Trophoblast cell (in vitro differentiated cells and primary cell): ENCODE measurements at regions not wholly inside any gene's neighbourhood (a gene's known extent, or its start where the extent isn't known, plus 50 kb on each side); places are given as distances from the start of the nearest gene placed in this dataset.

Experiments used
- DNase-seq, 2 donors: peaks; one replicate each; pipeline ENCODE4 v3.0.0-alpha.2; 2016
- H2AFZ ChIP-seq: 2 replicates; pipeline ENCODE4 v1.6.1; 2013; ENCODE audit warnings: low read length, moderate library complexity, mild to moderate bottlenecking; ENCODE audit not compliant: insufficient read depth, poor library complexity
- H2AK5ac ChIP-seq: 2 replicates; pipeline ENCODE4 v1.6.1; 2013; ENCODE audit warnings: mild to moderate bottlenecking, low read length
- H2BK120ac ChIP-seq: 2 replicates; pipeline ENCODE4 v1.6.1; 2013; ENCODE audit warnings: low read length, mild to moderate bottlenecking, moderate library complexity; ENCODE audit not compliant: insufficient read depth, poor library complexity
- H2BK12ac ChIP-seq: 2 replicates; pipeline ENCODE4 v1.6.1; 2013; ENCODE audit warnings: mild to moderate bottlenecking, low read length, moderate library complexity
- H2BK5ac ChIP-seq: 2 replicates; pipeline ENCODE4 v1.6.1; 2013; ENCODE audit warnings: low read length, low read depth, moderate library complexity, mild to moderate bottlenecking; ENCODE audit not compliant: poor library complexity
- H3K14ac ChIP-seq: 2 replicates; pipeline ENCODE4 v1.6.1; 2013; ENCODE audit warnings: mild to moderate bottlenecking, low read length
- H3K18ac ChIP-seq: 2 replicates; pipeline ENCODE4 v1.6.1; 2013; ENCODE audit warnings: mild to moderate bottlenecking, low read length
- H3K23ac ChIP-seq: 2 replicates; pipeline ENCODE4 v1.6.1; 2013; ENCODE audit warnings: low read length
- H3K27ac ChIP-seq: 2 replicates; pipeline ENCODE4 v1.5.1; 2013; ENCODE audit warnings: low read depth, mild to moderate bottlenecking, inconsistent platforms, low read length, moderate library complexity
- H3K27me3 ChIP-seq: 2 replicates; pipeline ENCODE4 v1.6.1; 2013; ENCODE audit warnings: inconsistent platforms, mild to moderate bottlenecking, low read length, moderate library complexity; ENCODE audit not compliant: insufficient read depth
- H3K36me3 ChIP-seq, 2 experiments: 1 replicate in 1 of 2; 2 replicates in 1 of 2; pipeline ENCODE4 v1.6.1; 2013; ENCODE audit warnings: low read length in 2 of 2, mild to moderate bottlenecking in 2 of 2, moderate library complexity in 1 of 2; ENCODE audit not compliant: insufficient read depth in 2 of 2, control insufficient read depth in 1 of 2
- H3K4ac ChIP-seq: 2 replicates; pipeline ENCODE4 v1.6.1; 2013; ENCODE audit warnings: low read depth, mild to moderate bottlenecking, low read length, moderate library complexity
- H3K4me1 ChIP-seq, 2 experiments: 1 replicate in 1 of 2; 2 replicates in 1 of 2; pipeline ENCODE4 v1.6.1; 2013; ENCODE audit warnings: low read length in 2 of 2, mild to moderate bottlenecking in 2 of 2, moderate library complexity in 1 of 2; ENCODE audit not compliant: insufficient read depth in 2 of 2, control insufficient read depth in 1 of 2
- H3K4me2 ChIP-seq: 2 replicates; pipeline ENCODE4 v1.6.1; 2013; ENCODE audit warnings: inconsistent platforms, mild to moderate bottlenecking, low read length, moderate library complexity
- H3K4me3 ChIP-seq: 2 replicates; pipeline ENCODE4 v1.5.1; 2013; ENCODE audit warnings: mild to moderate bottlenecking, low read depth, low read length, inconsistent platforms
- H3K79me1 ChIP-seq: one replicate; pipeline ENCODE4 v1.6.1; 2013; ENCODE audit warnings: low read length
- H3K79me2 ChIP-seq: 2 replicates; pipeline ENCODE4 v1.6.1; 2013; ENCODE audit warnings: low read length, mild to moderate bottlenecking; ENCODE audit not compliant: control insufficient read depth, insufficient read depth, poor library complexity
- H3K9ac ChIP-seq: 2 replicates; pipeline ENCODE4 v1.6.1; 2013; ENCODE audit warnings: mild to moderate bottlenecking, low read length
- H3K9me3 ChIP-seq: 2 replicates; pipeline ENCODE4 v1.6.1; 2013; ENCODE audit warnings: low read depth, mild to moderate bottlenecking, control low read depth, inconsistent platforms, low read length; ENCODE audit not compliant: insufficient read depth
- H4K12ac ChIP-seq: 2 replicates; pipeline ENCODE4 v1.6.1; 2013; ENCODE audit warnings: low read depth, mild to moderate bottlenecking, low read length, moderate library complexity
- H4K8ac ChIP-seq: 2 replicates; pipeline ENCODE4 v1.6.1; 2013; ENCODE audit warnings: low read depth, mild to moderate bottlenecking, low read length, moderate library complexity
- H4K91ac ChIP-seq: one replicate; pipeline ENCODE4 v1.6.1; 2013; ENCODE audit warnings: low read depth, mild to moderate bottlenecking, low read length, moderate library complexity
- WGBS: extraction: QIAGEN DNeasy Blood & Tissue Kit; methylation state at CpG from one replicate; pipeline ENCODE4 v1.1.7; 2013; ENCODE audit warnings: missing lambda C conversion rate; ENCODE audit not compliant: insufficient read length, insufficient coverage; ENCODE audit errors: extremely low coverage; 5-methylcytosine and 5-hydroxymethylcytosine counted together

- no peak overlapping the region for H2AFZ ChIP-seq
- H3K27ac ChIP-seq, result no peak overlapping the region
- H4K8ac ChIP-seq, result no peak overlapping the region
- H4K12ac ChIP-seq, result no peak overlapping the region
- no peaks in the 10 kb centered on the region for H3K79me1 ChIP-seq
- no peak overlapping the region for H4K91ac ChIP-seq
- no peaks in the 10 kb centered on the region for H3K4me1 ChIP-seq
- H2BK5ac ChIP-seq, result no peak overlapping the region
- no peak overlapping the region for H3K18ac ChIP-seq
- no peak overlapping the region for H2AK5ac ChIP-seq
- DNase-seq, result no peak
- H3K4me2 ChIP-seq, result no peak overlapping the region
- H3K9me3 ChIP-seq, result no peaks in the 10 kb centered on the region
- no peak overlapping the region for H3K9ac ChIP-seq
- WGBS, result no CpG with 5 or more reads among the region's 3 CpGs
- no peak overlapping the region for H3K4me3 ChIP-seq
- H2BK120ac ChIP-seq, result no peak overlapping the region
- no peak overlapping the region for H3K4ac ChIP-seq
- no peak overlapping the region for H3K14ac ChIP-seq
- H3K79me2 ChIP-seq, result no peaks in the 10 kb centered on the region
- H2BK12ac ChIP-seq, result no peak overlapping the region
- no peak overlapping the region for H3K23ac ChIP-seq
- H3K27me3 ChIP-seq, result no peaks in the 10 kb centered on the region
- H3K36me3 ChIP-seq, result no peaks in the 10 kb centered on the region
These were observed 326.2 kb upstream of the LRATD1 start for GRCh38 chr2:14306268-14306861.

DNA sequence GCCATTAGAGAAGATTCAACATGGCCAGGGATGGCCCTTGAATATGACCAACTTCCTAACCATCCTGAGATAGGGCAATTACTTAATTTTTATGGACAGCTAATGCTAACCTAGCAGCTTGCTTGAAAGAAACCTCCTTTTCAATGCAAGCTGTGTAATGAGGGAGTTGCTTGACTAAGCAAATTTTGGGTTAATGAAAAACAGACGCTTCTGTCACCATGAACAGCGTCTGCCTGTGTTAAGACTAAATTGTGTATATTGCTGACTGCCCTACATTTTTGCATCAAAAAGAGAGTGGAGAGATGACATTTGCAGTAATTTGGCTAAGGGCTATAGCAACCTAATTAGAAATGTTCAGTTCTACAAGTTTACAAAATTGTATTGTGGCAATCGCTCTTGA is 319.2 kb upstream of the LRATD1 start:
- no peak overlapping the region for H3K27ac ChIP-seq
- H3K79me2 ChIP-seq, result no peaks in the 10 kb centered on the region
- H3K14ac ChIP-seq, result no peak overlapping the region
- H2AFZ ChIP-seq, result no peak overlapping the region
- H4K12ac ChIP-seq, result no peak overlapping the region
- no peak overlapping the region for H4K8ac ChIP-seq
- no peak overlapping the region for H3K18ac ChIP-seq
- no peaks in the 10 kb centered on the region for H3K27me3 ChIP-seq
- H3K79me1 ChIP-seq, result no peaks in the 10 kb centered on the region
- H2BK5ac ChIP-seq, result no peak overlapping the region
- no peak overlapping the region for H3K9ac ChIP-seq
- no peaks in the 10 kb centered on the region for H3K4me1 ChIP-seq
- H3K4ac ChIP-seq, result no peak overlapping the region
- no peak overlapping the region for H4K91ac ChIP-seq
- H3K23ac ChIP-seq, result no peak overlapping the region
- WGBS, result no CpG with 5 or more reads among the region's 3 CpGs
- H2AK5ac ChIP-seq, result no peak overlapping the region
- DNase-seq, result no peak
- H3K4me3 ChIP-seq, result no peak overlapping the region
- no peaks in the 10 kb centered on the region for H3K36me3 ChIP-seq
- no peaks in the 10 kb centered on the region for H3K9me3 ChIP-seq
- H2BK120ac ChIP-seq, result no peak overlapping the region
- no peak overlapping the region for H2BK12ac ChIP-seq
- no peak overlapping the region for H3K4me2 ChIP-seq

DNA sequence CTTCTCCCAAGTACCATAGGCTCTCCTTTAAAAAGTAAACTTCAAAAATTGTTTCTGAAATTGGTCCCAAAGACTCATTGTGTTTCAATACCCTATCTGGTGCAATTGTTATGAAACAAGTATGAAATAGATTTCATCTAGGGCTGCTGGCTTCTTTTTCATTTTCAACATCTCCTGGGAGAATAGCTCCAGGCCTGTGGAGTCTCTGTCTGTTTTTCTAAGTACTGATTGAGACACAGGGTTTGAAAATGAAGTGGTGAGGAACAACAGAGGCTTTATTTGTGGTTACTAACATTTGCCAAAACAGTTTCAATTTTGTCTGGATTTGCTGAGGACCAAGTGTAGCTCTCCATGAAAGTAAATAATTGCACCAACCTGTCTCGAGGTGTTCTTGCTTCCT is 315.9 kb upstream of the LRATD1 start:
- H3K4me3 ChIP-seq, result no peak overlapping the region
- H3K4ac ChIP-seq, result no peak overlapping the region
- no peak overlapping the region for H2AK5ac ChIP-seq
- H3K9me3 ChIP-seq, result no peaks in the 10 kb centered on the region
- no peak overlapping the region for H2BK120ac ChIP-seq
- no peaks in the 10 kb centered on the region for H3K36me3 ChIP-seq
- H3K14ac ChIP-seq, result no peak overlapping the region
- H3K18ac ChIP-seq, result no peak overlapping the region
- H3K4me2 ChIP-seq, result no peak overlapping the region
- no peak overlapping the region for H4K8ac ChIP-seq
- no peak overlapping the region for H2BK12ac ChIP-seq
- H3K9ac ChIP-seq, result no peak overlapping the region
- no peak overlapping the region for H4K12ac ChIP-seq
- H3K27me3 ChIP-seq, result no peaks in the 10 kb centered on the region
- H2BK5ac ChIP-seq, result no peak overlapping the region
- H3K4me1 ChIP-seq, result no peaks in the 10 kb centered on the region
- DNase-seq, result no peak
- no peak overlapping the region for H2AFZ ChIP-seq
- no peaks in the 10 kb centered on the region for H3K79me1 ChIP-seq
- no peak overlapping the region for H4K91ac ChIP-seq
- no peaks in the 10 kb centered on the region for H3K79me2 ChIP-seq
- H3K23ac ChIP-seq, result no peak overlapping the region
- no CpG with 5 or more reads among the region's 1 CpG for WGBS
- H3K27ac ChIP-seq, result no peak overlapping the region

GRCh38 chr2:14321357-14321756 is 311.2 kb upstream of the LRATD1 start:
- no peak overlapping the region for H4K12ac ChIP-seq
- WGBS, result no CpG with 5 or more reads among the region's 4 CpGs
- H3K4ac ChIP-seq, result no peak overlapping the region

More at GRCh38 chr2:14321357-14321756, 311.2 kb upstream of the LRATD1 start:
- Histone ChIP-seq H3K9me3 (no peaks in the 10 kb centered on the region), H3K79me2 (no peaks in the 10 kb centered on the region), H2BK5ac (no peak overlapping the region), H3K23ac (no peak overlapping the region), H2AK5ac (no peak overlapping the region), H2BK120ac (no peak overlapping the region), H3K36me3 (no peaks in the 10 kb centered on the region), H2BK12ac (no peak overlapping the region), H3K9ac (no peak overlapping the region), H2AFZ (no peak overlapping the region), H3K27ac (no peak overlapping the region), H3K4me2 (no peak overlapping the region), H3K4me3 (no peak overlapping the region), H4K91ac (no peak overlapping the region), H3K27me3 (no peaks in the 10 kb centered on the region), H3K14ac (no peak overlapping the region), H3K18ac (no peak overlapping the region), H3K4me1 (no peaks in the 10 kb centered on the region), H3K79me1 (no peaks in the 10 kb centered on the region), H4K8ac (no peak overlapping the region)
- DNase-seq, result no peak
